ENCODE measurements at regions not wholly inside any gene's neighbourhood (a gene's known extent, or its start where the extent isn't known, plus 50 kb on each side); places are given as distances from the start of the nearest gene placed in this dataset.

DNA sequence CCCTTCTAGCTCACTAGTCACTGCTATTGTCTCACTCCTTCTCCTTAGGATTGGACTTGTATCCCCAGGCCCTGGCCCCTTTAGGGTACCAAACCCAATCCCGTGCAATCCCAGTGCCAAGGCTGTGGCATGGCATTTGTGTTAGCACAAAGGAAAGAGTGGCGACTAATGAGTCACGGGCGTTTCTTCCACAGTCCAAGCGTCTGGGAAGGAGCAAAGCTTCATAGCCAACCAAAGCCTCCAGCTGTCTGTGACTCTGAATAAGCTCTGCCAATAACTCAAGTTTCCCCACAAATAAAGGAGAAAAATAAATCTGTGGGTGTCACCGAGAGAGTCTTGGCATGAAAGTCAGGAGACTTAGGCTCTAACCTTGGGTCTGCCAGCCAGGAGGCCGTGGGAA is 54.6 kb upstream of the COX10 start:
- DNase-seq (ENCODE audit: low read depth) = no peak
- TF ChIP-seq, protein P1, sequence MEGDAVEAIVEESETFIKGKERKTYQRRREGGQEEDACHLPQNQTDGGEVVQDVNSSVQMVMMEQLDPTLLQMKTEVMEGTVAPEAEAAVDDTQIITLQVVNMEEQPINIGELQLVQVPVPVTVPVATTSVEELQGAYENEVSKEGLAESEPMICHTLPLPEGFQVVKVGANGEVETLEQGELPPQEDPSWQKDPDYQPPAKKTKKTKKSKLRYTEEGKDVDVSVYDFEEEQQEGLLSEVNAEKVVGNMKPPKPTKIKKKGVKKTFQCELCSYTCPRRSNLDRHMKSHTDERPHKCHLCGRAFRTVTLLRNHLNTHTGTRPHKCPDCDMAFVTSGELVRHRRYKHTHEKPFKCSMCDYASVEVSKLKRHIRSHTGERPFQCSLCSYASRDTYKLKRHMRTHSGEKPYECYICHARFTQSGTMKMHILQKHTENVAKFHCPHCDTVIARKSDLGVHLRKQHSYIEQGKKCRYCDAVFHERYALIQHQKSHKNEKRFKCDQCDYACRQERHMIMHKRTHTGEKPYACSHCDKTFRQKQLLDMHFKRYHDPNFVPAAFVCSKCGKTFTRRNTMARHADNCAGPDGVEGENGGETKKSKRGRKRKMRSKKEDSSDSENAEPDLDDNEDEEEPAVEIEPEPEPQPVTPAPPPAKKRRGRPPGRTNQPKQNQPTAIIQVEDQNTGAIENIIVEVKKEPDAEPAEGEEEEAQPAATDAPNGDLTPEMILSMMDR (IDR thresholded peaks at IDR 0.05; ENCODE audit: insufficient read depth, low read depth, low read length, missing control alignments) = no peak
- no peak overlapping the region for H3K4me3 ChIP-seq (ENCODE audit: low read length)

DNA sequence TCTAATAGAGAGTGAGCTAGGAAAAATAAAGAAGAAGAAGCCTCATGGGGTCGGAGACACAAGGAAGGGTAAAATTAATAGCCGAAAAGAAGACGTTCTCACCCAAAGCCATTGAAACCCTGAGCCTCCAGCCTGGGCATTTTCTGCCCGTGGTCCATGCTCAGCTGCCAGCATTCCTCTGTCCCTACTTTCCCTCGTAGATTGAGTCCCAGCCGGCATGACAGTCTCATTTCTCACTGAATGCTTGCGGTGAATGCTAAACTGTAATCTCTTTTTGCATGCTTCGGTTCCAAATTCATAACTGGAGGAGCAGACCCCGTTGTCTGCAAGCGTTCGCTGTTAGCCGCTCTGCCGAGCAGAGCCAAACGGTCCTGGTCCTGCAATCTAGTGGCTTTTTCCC is 54.0 kb upstream of the COX10 start:
- H3K4me3 ChIP-seq (ENCODE audit: low read length) = no peak overlapping the region
- TF ChIP-seq, protein P1 (IDR thresholded peaks at IDR 0.05; ENCODE audit: insufficient read depth, low read depth, low read length, missing control alignments) = no peak
- DNase-seq (ENCODE audit: low read depth) = no peak

DNA sequence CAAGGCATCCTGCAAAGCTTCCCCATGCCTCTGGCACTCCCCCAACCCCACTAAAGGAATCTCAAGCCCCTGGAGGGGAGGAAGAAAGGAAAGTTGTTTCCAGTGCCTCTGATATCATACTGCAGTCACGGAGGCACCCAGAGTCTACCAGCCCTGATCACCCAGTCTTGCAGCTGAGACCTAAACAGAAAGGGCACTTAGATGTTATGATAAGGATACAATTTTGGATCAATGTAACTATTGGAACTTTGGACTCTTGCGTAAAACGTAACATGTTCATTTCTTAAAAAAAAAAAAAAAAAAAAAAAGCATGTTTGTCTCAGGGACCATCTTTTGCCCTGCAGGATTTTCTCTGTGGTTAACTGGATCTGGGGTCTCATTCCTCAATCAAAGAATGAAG is 52.4 kb upstream of the COX10 start:
- no peak for DNase-seq (ENCODE audit: low read depth)
- no peak overlapping the region for H3K4me3 ChIP-seq (ENCODE audit: low read length)
- TF ChIP-seq, protein P1 (IDR thresholded peaks at IDR 0.05; ENCODE audit: insufficient read depth, low read depth, low read length, missing control alignments) = no peak

DNA sequence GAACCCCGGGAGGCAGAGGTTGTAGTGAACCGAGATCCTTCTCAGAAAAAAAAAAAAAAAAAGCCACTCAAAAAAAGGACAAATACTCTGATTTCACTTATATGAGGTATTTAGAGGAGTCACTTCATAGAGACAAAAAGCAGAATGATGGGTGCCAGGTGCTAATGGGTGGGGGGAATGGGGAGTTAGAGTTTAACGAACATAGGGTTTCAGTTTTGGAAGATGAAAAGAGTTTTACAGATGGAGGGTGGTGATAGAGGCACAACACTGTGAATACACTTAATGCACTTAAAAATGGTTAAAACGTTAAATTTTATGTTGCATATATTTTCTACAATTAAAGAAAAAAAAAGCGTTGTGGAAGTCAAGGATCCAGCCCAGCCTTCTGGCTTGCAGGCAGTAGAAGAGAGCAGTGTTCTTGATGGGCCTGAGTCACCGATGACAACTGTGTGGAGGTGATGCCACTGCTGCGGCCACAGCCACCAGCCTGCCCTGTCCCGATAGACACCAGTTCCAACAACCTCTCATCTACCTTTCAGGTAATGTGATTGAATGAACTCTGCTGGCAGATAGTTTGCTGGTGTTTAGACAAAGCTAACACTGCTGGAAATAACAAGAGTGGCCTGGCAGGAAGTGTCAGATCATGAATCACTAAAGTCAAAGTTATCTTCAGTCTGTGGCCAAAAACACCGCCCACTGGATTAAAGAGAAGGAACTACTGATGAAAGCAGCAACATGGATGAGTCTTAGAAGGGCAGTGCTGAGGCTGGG is 49.9 kb upstream of the COX10 start:
- DNase-seq (ENCODE audit: low read depth) = peak; percentile 30
- H3K4me3 ChIP-seq (ENCODE audit: low read length) = no peak overlapping the region
- TF ChIP-seq, protein P1 (IDR thresholded peaks at IDR 0.05; ENCODE audit: insufficient read depth, low read depth, low read length, missing control alignments) = no peak

Measured in epithelial cell of esophagus (primary cell).